Breast epithelium (tissue), 4 donors: ENCODE measurements at regions not wholly inside any gene's neighbourhood (a gene's known extent, or its start where the extent isn't known, plus 50 kb on each side); places are given as distances from the start of the nearest gene placed in this dataset.
A peak's percentile ranks its signal among the peaks of the same experiment; 100 is the strongest.

ENCODE experiments used
- DNase-seq, 2 donors: peaks; one replicate each; pipeline ENCODE4 v3.0.0-alpha.2; 2019; ENCODE audit warnings: low spot score in 2 of 2
- H3K27ac ChIP-seq, 2 donors: fragments of 200-600 bp; sonication (generic) in 1 of 2; one replicate each; pipeline ENCODE4 v1.5.1; 2016 to 2019; ENCODE audit warnings: mild to moderate bottlenecking in 1 of 2
- H3K27me3 ChIP-seq, 2 donors: fragments of 200-600 bp; sonication (generic) in 1 of 2; one replicate each; pipeline versions ENCODE4 v1.5.1 to v1.6.0; 2017 to 2019; ENCODE audit warnings: control low read depth in 1 of 2, mild to moderate bottlenecking in 1 of 2
- H3K36me3 ChIP-seq: fragments of 200-600 bp; one replicate; pipeline ENCODE4 v1.5.1; 2019
- H3K4me1 ChIP-seq, 2 donors: fragments of 200-600 bp; sonication (generic); one replicate each; pipeline ENCODE4 v1.5.1; 2016 to 2019; ENCODE audit warnings: control low read depth in 1 of 2
- H3K4me3 ChIP-seq, 3 donors: fragments of 200-600 bp; sonication (generic); 1 replicate in 2 of 3; 2 replicates in 1 of 3; pipeline ENCODE4 v1.5.1; 2016 to 2019; ENCODE audit warnings: mild to moderate bottlenecking in 3 of 3, moderate library complexity in 2 of 3
- H3K9me3 ChIP-seq, 2 donors: fragments of 200-600 bp; sonication (generic) in 1 of 2; one replicate each; pipeline ENCODE4 v1.5.1; 2016 to 2019; ENCODE audit warnings: control low read depth in 1 of 2
- POLR2A ChIP-seq: fragments of 450-650 bp; IDR thresholded peaks from one replicate; pipeline ENCODE4 v1.6.1; 2016; ENCODE audit warnings: antibody characterized with exemption, mild to moderate bottlenecking, moderate library complexity
- POLR2AphosphoS5 ChIP-seq, 3 donors: sonication (generic); formaldehyde crosslinking; IDR thresholded peaks; one replicate each; pipeline ENCODE4 v1.6.1; 2017; ENCODE audit warnings: antibody characterized with exemption in 3 of 3
- intact Hi-C: fragments of 100-400 bp; cut with DNase I; formaldehyde crosslinking; loops from one replicate; pipeline ENCODE4 v1.15.1; 2023; ENCODE audit warnings: low total_unique reads
- TF ChIP-seq, protein P1 (sequence below), 3 donors: fragments of 450-650 bp; IDR thresholded peaks; one replicate each; pipeline ENCODE4 v1.5.1; 2016 to 2017; ENCODE audit warnings: antibody characterized with exemption in 3 of 3, mild to moderate bottlenecking in 3 of 3, moderate library complexity in 3 of 3

GRCh38 chr6:121799574-121799973 is 364.1 kb downstream of the GJA1 start:
- no peaks in the 10 kb centered on the region for H3K27me3 ChIP-seq
- H3K9me3 ChIP-seq, result peaks cover 9 to 18% of the 10 kb centered on the region in 2 donors
- no peak overlapping the region for H3K27ac ChIP-seq
- intact Hi-C loops, result no loop called here
- no peak overlapping the region for H3K4me3 ChIP-seq
- no peak for DNase-seq
- no peaks in the 10 kb centered on the region for H3K4me1 ChIP-seq
- H3K36me3 ChIP-seq, result no peaks in the 10 kb centered on the region
- TF ChIP-seq, protein P1, sequence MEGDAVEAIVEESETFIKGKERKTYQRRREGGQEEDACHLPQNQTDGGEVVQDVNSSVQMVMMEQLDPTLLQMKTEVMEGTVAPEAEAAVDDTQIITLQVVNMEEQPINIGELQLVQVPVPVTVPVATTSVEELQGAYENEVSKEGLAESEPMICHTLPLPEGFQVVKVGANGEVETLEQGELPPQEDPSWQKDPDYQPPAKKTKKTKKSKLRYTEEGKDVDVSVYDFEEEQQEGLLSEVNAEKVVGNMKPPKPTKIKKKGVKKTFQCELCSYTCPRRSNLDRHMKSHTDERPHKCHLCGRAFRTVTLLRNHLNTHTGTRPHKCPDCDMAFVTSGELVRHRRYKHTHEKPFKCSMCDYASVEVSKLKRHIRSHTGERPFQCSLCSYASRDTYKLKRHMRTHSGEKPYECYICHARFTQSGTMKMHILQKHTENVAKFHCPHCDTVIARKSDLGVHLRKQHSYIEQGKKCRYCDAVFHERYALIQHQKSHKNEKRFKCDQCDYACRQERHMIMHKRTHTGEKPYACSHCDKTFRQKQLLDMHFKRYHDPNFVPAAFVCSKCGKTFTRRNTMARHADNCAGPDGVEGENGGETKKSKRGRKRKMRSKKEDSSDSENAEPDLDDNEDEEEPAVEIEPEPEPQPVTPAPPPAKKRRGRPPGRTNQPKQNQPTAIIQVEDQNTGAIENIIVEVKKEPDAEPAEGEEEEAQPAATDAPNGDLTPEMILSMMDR (IDR thresholded peaks at IDR 0.05), result no peak
- TF ChIP-seq POLR2AphosphoS5 (IDR thresholded peaks at IDR 0.05), result no peak
- TF ChIP-seq POLR2A, result no peak

DNA sequence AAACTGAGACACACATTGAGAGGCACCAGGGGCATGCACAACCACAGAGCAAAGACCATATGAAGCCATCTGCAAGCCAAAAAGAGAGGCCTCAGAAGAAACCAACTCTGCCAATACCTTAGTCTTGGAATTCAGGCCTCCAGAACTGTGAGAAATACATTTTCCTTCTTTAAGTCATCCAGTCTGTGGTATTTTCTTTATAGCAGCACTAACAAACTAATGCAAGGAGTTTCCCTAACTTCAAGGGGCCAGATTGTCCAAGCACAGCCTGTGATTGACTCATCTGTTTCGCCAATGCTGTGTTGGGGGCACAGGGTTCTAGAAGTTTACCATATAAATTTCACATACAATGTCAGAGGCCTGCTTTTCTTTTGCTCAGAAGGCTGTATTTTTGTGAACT is 364.6 kb downstream of the GJA1 start:
- Histone ChIP-seq H3K27me3 (no peaks in the 10 kb centered on the region), H3K4me3 (no peak overlapping the region), H3K36me3 (no peaks in the 10 kb centered on the region), H3K9me3 (peaks cover 9 to 18% of the 10 kb centered on the region in 2 donors), H3K4me1 (no peaks in the 10 kb centered on the region), H3K27ac (no peak overlapping the region)
- no peak for DNase-seq
- intact Hi-C loops, result no loop called here
- TF ChIP-seq POLR2AphosphoS5 (IDR thresholded peaks at IDR 0.05), result no peak
- no peak for TF ChIP-seq POLR2A
- TF ChIP-seq, protein P1 (IDR thresholded peaks at IDR 0.05), result no peak

GRCh38 chr6:121806116-121806515 is 370.7 kb downstream of the GJA1 start:
- H3K9me3 ChIP-seq, result peaks cover 5 to 10% of the 10 kb centered on the region in 2 donors
- H3K4me1 ChIP-seq, result no peaks in the 10 kb centered on the region
- DNase-seq, result no peak
- TF ChIP-seq, protein P1 (IDR thresholded peaks at IDR 0.05), result no peak
- TF ChIP-seq POLR2A (no peak), POLR2AphosphoS5 (IDR thresholded peaks at IDR 0.05) (no peak)
- no peak overlapping the region for H3K27ac ChIP-seq
- intact Hi-C loops, result no loop called here
- H3K36me3 ChIP-seq, result no peaks in the 10 kb centered on the region
- no peaks in the 10 kb centered on the region for H3K27me3 ChIP-seq
- no peak overlapping the region for H3K4me3 ChIP-seq

GRCh38 chr6:121809211-121809610 is 373.8 kb downstream of the GJA1 start:
- H3K9me3 ChIP-seq, result no peaks in the 10 kb centered on the region
- intact Hi-C loops, result no loop called here
- no peaks in the 10 kb centered on the region for H3K27me3 ChIP-seq
- H3K4me1 ChIP-seq, result no peaks in the 10 kb centered on the region
- peak overlapping the region in 1 of 2 donors; percentile 16 for H3K27ac ChIP-seq
- no peaks in the 10 kb centered on the region for H3K36me3 ChIP-seq
- DNase-seq, result no peak
- H3K4me3 ChIP-seq, result no peak overlapping the region
- TF ChIP-seq POLR2A, result no peak
- TF ChIP-seq, protein P1 (IDR thresholded peaks at IDR 0.05), result no peak
- no peak for TF ChIP-seq POLR2AphosphoS5 (IDR thresholded peaks at IDR 0.05)

GRCh38 chr6:121810158-121811032 is 374.9 kb downstream of the GJA1 start:
- H3K27ac ChIP-seq, result no peak overlapping the region
- no peak for DNase-seq
- TF ChIP-seq POLR2AphosphoS5 (IDR thresholded peaks at IDR 0.05), result no peak
- TF ChIP-seq, protein P1 (IDR thresholded peaks at IDR 0.05), result no peak
- TF ChIP-seq POLR2A, result no peak
- H3K27me3 ChIP-seq, result no peaks in the 10 kb centered on the region
- no peaks in the 10 kb centered on the region for H3K4me1 ChIP-seq
- intact Hi-C loops, result no loop called here
- no peaks in the 10 kb centered on the region for H3K9me3 ChIP-seq
- no peak overlapping the region for H3K4me3 ChIP-seq
- no peaks in the 10 kb centered on the region for H3K36me3 ChIP-seq
